Sigmoid colon (tissue), 6 donors: ENCODE measurements at regions not wholly inside any gene's neighbourhood (a gene's known extent, or its start where the extent isn't known, plus 50 kb on each side); places are given as distances from the start of the nearest gene placed in this dataset.

Source experiments
- DNase-seq: peaks from one replicate; pipeline ENCODE4 v3.0.0-alpha.2; 2019
- H3K27ac ChIP-seq, 4 donors: fragments of 200-600 bp; sonication (generic); one replicate each; pipeline ENCODE4 v1.5.1; 2016 to 2019; ENCODE audit warnings: mild to moderate bottlenecking in 1 of 4
- H3K27me3 ChIP-seq, 3 donors: fragments of 200-600 bp; sonication (generic); one replicate each; pipeline ENCODE4 v1.5.1; 2019; ENCODE audit warnings: mild to moderate bottlenecking in 1 of 3
- H3K36me3 ChIP-seq, 4 donors: fragments of 200-600 bp; sonication (generic); one replicate each; pipeline ENCODE4 v1.5.1; 2016 to 2019
- H3K4me1 ChIP-seq, 4 donors: fragments of 200-600 bp; sonication (generic); one replicate each; pipeline ENCODE4 v1.5.1; 2017 to 2019
- H3K4me3 ChIP-seq, 4 donors: fragments of 200-600 bp; sonication (generic); one replicate each; pipeline ENCODE4 v1.5.1; 2017 to 2019; ENCODE audit warnings: mild to moderate bottlenecking in 2 of 4, moderate library complexity in 1 of 4
- H3K9me3 ChIP-seq, 4 donors: fragments of 200-600 bp in 3 of 4; sonication (generic) in 3 of 4; one replicate each; pipeline versions ENCODE4 v1.5.1 to v1.6.1; 2013 to 2019
- CTCF ChIP-seq, 4 experiments: fragments of 450-650 bp in 3 of 4; fragments of 200-600 bp in 1 of 4; IDR thresholded peaks; one replicate each; pipeline ENCODE4 v1.5.1; 2016 to 2019; ENCODE audit warnings: antibody characterized with exemption in 4 of 4, mild to moderate bottlenecking in 3 of 4, moderate library complexity in 2 of 4
- EP300 ChIP-seq, 4 donors: sonication (generic); formaldehyde crosslinking; IDR thresholded peaks; one replicate each; pipeline ENCODE4 v1.6.1; 2017; ENCODE audit warnings: antibody characterized with exemption in 4 of 4
- POLR2A ChIP-seq, 2 donors: fragments of 450-650 bp; IDR thresholded peaks; one replicate each; pipeline ENCODE4 v1.6.1; 2016; ENCODE audit warnings: antibody characterized with exemption in 2 of 2, mild to moderate bottlenecking in 2 of 2, moderate library complexity in 2 of 2
- POLR2AphosphoS5 ChIP-seq, 4 donors: sonication (generic); formaldehyde crosslinking; IDR thresholded peaks; one replicate each; pipeline ENCODE4 v1.6.1; 2017; ENCODE audit warnings: antibody characterized with exemption in 4 of 4
- WGBS, 2 donors: extraction: QIAGEN DNeasy Blood & Tissue Kit; methylation state at CpG; one replicate each; pipeline ENCODE4 v1.1.7; 2013; 5-methylcytosine and 5-hydroxymethylcytosine counted together
- intact Hi-C: fragments of 100-400 bp; cut with DNase I; formaldehyde crosslinking; loops from one replicate; pipeline ENCODE4 v1.15.1; 2023
- donor health status: healthy with polysubstance abuse.
- donor health status: healthy.

DNA sequence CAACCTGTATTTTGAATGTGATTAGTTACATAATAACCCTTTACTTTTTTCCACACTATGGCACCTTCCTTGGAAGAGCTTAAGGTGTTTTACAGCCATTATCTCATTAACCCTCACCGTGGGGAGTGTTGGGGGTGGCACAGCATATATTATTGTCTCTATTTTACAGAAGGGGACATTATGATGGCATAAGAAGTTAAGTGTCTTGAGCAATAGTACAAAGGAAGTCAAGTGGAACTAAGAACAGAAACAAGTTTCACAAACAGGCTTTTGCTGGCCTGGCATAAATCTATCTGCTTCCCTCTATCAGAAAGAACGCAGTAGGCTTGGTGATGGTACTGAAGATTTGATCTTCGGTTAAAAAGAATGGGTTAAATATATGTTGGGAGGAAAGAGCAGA, 169.7 kb upstream of the OTX2 start:
- WGBS, 2 donors = 63 to 64% methylated on average over 3 of the region's 3 CpGs
- H3K36me3 ChIP-seq = no peaks in the 10 kb centered on the region
- H3K9me3 ChIP-seq = no peaks in the 10 kb centered on the region
- DNase-seq = no peak
- no peaks in the 10 kb centered on the region for H3K27me3 ChIP-seq
- H3K4me3 ChIP-seq = no peak overlapping the region
- H3K4me1 ChIP-seq = no peaks in the 10 kb centered on the region
- no peak overlapping the region for H3K27ac ChIP-seq
- intact Hi-C loops = no loop called here
- TF ChIP-seq POLR2A (IDR thresholded peaks at IDR 0.05) (no peak), CTCF (IDR thresholded peaks at IDR 0.05) (no peak), EP300 (IDR thresholded peaks at IDR 0.05) (no peak), POLR2AphosphoS5 (IDR thresholded peaks at IDR 0.05) (no peak)

DNA sequence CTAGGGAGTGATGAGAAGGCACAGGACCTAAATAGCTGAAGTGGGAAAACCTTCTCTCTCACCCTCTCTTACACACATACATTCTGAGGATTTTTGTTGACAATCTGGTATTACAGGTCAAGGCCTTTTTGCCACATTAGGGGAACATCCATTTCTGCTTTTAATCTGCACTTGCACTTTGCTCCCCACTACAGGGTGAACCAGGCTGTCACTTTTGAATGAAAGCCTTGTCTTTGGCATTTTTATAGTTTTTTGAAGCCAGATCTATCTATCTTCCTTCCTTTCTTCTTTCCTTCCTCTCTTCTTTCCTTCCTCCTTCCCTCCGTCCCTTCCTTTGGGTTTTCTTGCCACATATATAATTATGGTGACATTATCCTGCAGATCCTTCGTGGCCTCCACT, 165.9 kb upstream of the OTX2 start:
- no peaks in the 10 kb centered on the region for H3K9me3 ChIP-seq
- H3K27me3 ChIP-seq = no peaks in the 10 kb centered on the region
- no peaks in the 10 kb centered on the region for H3K36me3 ChIP-seq
- no peak overlapping the region for H3K4me3 ChIP-seq
- intact Hi-C loops = no loop called here
- TF ChIP-seq POLR2AphosphoS5 (IDR thresholded peaks at IDR 0.05) = no peak
- no peak for TF ChIP-seq EP300 (IDR thresholded peaks at IDR 0.05)
- no peak for TF ChIP-seq CTCF (IDR thresholded peaks at IDR 0.05)
- no peak for TF ChIP-seq POLR2A (IDR thresholded peaks at IDR 0.05)
- WGBS, 2 donors = 70 to 87% methylated on average over 2 of the region's 2 CpGs
- H3K27ac ChIP-seq = no peak overlapping the region
- H3K4me1 ChIP-seq = no peaks in the 10 kb centered on the region
- no peak for DNase-seq

GRCh38 chr14:56975521-56975920, 165.2 kb upstream of the OTX2 start:
- TF ChIP-seq POLR2A (IDR thresholded peaks at IDR 0.05) (no peak), EP300 (IDR thresholded peaks at IDR 0.05) (no peak), POLR2AphosphoS5 (IDR thresholded peaks at IDR 0.05) (no peak), CTCF (IDR thresholded peaks at IDR 0.05) (no peak)
- WGBS, 2 donors = 92 to 96% methylated on average over 4 of the region's 4 CpGs

GRCh38 chr14:56972948-56973347, 162.7 kb upstream of the OTX2 start:
- intact Hi-C loops = no loop called here
- DNase-seq = no peak
- no peaks in the 10 kb centered on the region for H3K27me3 ChIP-seq

More at GRCh38 chr14:56975521-56975920, 165.2 kb upstream of the OTX2 start:
- Histone ChIP-seq H3K27ac (no peak overlapping the region), H3K9me3 (no peaks in the 10 kb centered on the region), H3K4me1 (no peaks in the 10 kb centered on the region), H3K36me3 (no peaks in the 10 kb centered on the region), H3K4me3 (no peak overlapping the region), H3K27me3 (no peaks in the 10 kb centered on the region)
- intact Hi-C loops = no loop called here
- no peak for DNase-seq

More at GRCh38 chr14:56972948-56973347, 162.7 kb upstream of the OTX2 start:
- H3K4me3 ChIP-seq = no peak overlapping the region
- TF ChIP-seq POLR2AphosphoS5 (IDR thresholded peaks at IDR 0.05) (no peak), CTCF (IDR thresholded peaks at IDR 0.05) (no peak), EP300 (IDR thresholded peaks at IDR 0.05) (no peak), POLR2A (IDR thresholded peaks at IDR 0.05) (no peak)
- H3K9me3 ChIP-seq = no peaks in the 10 kb centered on the region
- no peaks in the 10 kb centered on the region for H3K36me3 ChIP-seq
- H3K4me1 ChIP-seq = no peaks in the 10 kb centered on the region
- no peak overlapping the region for H3K27ac ChIP-seq
